ENCODE measurements at regions not wholly inside any gene's neighbourhood (a gene's known extent, or its start where the extent isn't known, plus 50 kb on each side); places are given as distances from the start of the nearest gene placed in this dataset.

DNA sequence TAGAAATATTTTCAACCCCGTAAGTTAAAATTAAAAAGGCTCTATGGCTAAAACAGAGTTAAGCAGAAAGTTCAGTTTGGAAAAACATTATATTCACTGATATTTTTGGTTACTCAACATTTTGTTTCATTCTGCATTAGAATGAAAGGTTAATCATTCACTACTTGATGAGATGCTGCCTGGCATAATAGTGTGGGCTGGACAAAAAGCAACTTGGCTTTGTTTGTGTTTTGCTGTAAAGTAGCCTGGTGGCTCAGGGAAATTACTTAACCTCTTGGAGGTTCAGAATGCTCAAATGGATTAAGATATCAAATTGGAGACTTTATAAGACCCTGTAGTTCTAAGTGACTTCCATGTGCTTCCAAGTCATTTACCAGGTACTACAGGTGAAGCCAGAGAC, 367.4 kb upstream of the TRPC7 start:
- no peaks in the 10 kb centered on the region for H3K79me2 ChIP-seq (ENCODE audit: insufficient read depth, low read length)
- H3K4me1 ChIP-seq (ENCODE audit: insufficient read depth, low read length, poor library complexity, severe bottlenecking): no peaks in the 10 kb centered on the region
- H3K9me2 ChIP-seq (replicated peaks; ENCODE audit: low read depth, low read length): no peaks in the 10 kb centered on the region
- H3K4me2 ChIP-seq (ENCODE audit: low read depth, low read length, poor library complexity, severe bottlenecking): no peak overlapping the region
- H2AFZ ChIP-seq (ENCODE audit: low read length): no peak overlapping the region
- no peaks in the 10 kb centered on the region for H3K27me3 ChIP-seq (ENCODE audit: insufficient read depth, low read length, poor library complexity, severe bottlenecking)
- H3K36me3 ChIP-seq (ENCODE audit: insufficient read depth, low read length): no peaks in the 10 kb centered on the region
- H3K4me3 ChIP-seq (ENCODE audit: low read length, poor library complexity, severe bottlenecking): no peak overlapping the region
- no peaks in the 10 kb centered on the region for H4K20me1 ChIP-seq (ENCODE audit: insufficient read depth, low read length, poor library complexity, severe bottlenecking)
- no peak overlapping the region for H3K9ac ChIP-seq (ENCODE audit: low read depth, low read length, poor library complexity, severe bottlenecking)
- H3K9me3 ChIP-seq (ENCODE audit: insufficient read depth, low read depth, low read length): no peaks in the 10 kb centered on the region
- TF ChIP-seq, protein P1, sequence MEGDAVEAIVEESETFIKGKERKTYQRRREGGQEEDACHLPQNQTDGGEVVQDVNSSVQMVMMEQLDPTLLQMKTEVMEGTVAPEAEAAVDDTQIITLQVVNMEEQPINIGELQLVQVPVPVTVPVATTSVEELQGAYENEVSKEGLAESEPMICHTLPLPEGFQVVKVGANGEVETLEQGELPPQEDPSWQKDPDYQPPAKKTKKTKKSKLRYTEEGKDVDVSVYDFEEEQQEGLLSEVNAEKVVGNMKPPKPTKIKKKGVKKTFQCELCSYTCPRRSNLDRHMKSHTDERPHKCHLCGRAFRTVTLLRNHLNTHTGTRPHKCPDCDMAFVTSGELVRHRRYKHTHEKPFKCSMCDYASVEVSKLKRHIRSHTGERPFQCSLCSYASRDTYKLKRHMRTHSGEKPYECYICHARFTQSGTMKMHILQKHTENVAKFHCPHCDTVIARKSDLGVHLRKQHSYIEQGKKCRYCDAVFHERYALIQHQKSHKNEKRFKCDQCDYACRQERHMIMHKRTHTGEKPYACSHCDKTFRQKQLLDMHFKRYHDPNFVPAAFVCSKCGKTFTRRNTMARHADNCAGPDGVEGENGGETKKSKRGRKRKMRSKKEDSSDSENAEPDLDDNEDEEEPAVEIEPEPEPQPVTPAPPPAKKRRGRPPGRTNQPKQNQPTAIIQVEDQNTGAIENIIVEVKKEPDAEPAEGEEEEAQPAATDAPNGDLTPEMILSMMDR (conservative IDR thresholded peaks at IDR 0.05; ENCODE audit: low read length): no peak
- TF ChIP-seq EZH2phosphoT487 (IDR thresholded peaks at IDR 0.05; ENCODE audit: borderline replicate concordance): no peak
- H3F3A ChIP-seq (ENCODE audit: low read depth): no peaks in the 10 kb centered on the region

DNA sequence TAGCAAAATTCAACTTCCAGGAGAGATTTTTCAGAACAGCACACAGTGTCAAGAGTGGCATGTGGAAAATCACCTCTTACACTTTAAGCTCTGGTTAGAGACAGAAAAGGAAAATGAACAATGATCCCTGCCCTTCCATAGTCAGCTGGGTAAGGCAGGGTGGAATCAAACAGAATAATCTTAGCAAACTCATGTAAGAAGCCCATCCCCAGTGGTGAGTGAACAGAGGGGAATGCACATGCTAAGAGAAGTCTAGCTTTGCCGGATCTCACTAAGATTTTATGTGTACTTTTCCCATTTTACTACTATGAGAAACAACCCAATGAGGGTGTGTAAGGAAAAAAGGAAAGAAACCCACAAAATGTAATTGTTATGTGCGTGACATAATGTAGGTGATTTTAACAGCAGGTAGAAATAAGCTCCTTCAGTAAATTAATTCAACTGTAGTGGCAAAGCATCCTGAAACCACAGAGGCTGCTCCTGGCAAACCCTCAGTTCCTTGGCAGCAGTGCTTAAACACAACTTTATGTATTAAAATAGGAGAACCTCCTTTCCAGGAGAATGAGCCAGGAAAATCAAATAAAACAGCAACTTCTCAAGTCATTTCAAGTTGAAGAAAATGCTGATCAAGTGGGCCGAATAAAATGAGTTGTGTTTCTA, 366.0 kb upstream of the TRPC7 start:
- no peak overlapping the region for H3K9ac ChIP-seq (ENCODE audit: low read depth, low read length, poor library complexity, severe bottlenecking)
- no peaks in the 10 kb centered on the region for H3K27me3 ChIP-seq (ENCODE audit: insufficient read depth, low read length, poor library complexity, severe bottlenecking)
- no peaks in the 10 kb centered on the region for H3K36me3 ChIP-seq (ENCODE audit: insufficient read depth, low read length)
- no peak overlapping the region for H3K4me3 ChIP-seq (ENCODE audit: low read length, poor library complexity, severe bottlenecking)
- no peak for TF ChIP-seq EZH2phosphoT487 (IDR thresholded peaks at IDR 0.05; ENCODE audit: borderline replicate concordance)
- TF ChIP-seq, protein P1 (conservative IDR thresholded peaks at IDR 0.05; ENCODE audit: low read length): no peak
- H2AFZ ChIP-seq (ENCODE audit: low read length): no peak overlapping the region
- no peaks in the 10 kb centered on the region for H3K4me1 ChIP-seq (ENCODE audit: insufficient read depth, low read length, poor library complexity, severe bottlenecking)
- H3K79me2 ChIP-seq (ENCODE audit: insufficient read depth, low read length): no peaks in the 10 kb centered on the region
- no peaks in the 10 kb centered on the region for H3K9me2 ChIP-seq (replicated peaks; ENCODE audit: low read depth, low read length)
- H4K20me1 ChIP-seq (ENCODE audit: insufficient read depth, low read length, poor library complexity, severe bottlenecking): no peaks in the 10 kb centered on the region
- no peaks in the 10 kb centered on the region for H3F3A ChIP-seq (ENCODE audit: low read depth)
- no peak overlapping the region for H3K4me2 ChIP-seq (ENCODE audit: low read depth, low read length, poor library complexity, severe bottlenecking)
- H3K9me3 ChIP-seq (ENCODE audit: insufficient read depth, low read depth, low read length): no peaks in the 10 kb centered on the region

DNA sequence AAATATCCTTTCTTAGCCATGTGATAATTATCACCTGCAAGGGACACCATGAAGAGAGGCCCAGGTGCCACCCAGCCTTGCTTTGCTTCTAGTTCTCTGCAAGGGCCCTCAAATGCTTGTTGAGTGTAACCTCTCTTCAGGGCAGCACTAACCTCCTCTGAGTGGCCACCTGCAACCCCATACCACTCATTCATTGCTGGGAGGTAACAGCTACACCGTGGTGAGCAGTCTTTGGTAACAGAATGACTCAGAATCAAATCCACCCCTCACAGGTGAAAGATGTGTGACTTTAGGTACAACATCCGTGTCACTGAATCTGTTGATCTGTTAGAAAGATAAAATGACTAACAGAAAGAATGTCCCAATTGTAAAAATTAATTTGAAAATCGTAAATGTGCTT, 365.1 kb upstream of the TRPC7 start:
- Histone ChIP-seq H3K79me2 (ENCODE audit: insufficient read depth, low read length) (no peaks in the 10 kb centered on the region), H3K9me3 (ENCODE audit: insufficient read depth, low read depth, low read length) (no peaks in the 10 kb centered on the region), H4K20me1 (ENCODE audit: insufficient read depth, low read length, poor library complexity, severe bottlenecking) (no peaks in the 10 kb centered on the region), H3F3A (ENCODE audit: low read depth) (no peaks in the 10 kb centered on the region), H3K4me2 (ENCODE audit: low read depth, low read length, poor library complexity, severe bottlenecking) (no peak overlapping the region), H2AFZ (ENCODE audit: low read length) (no peak overlapping the region), H3K4me3 (ENCODE audit: low read length, poor library complexity, severe bottlenecking) (no peak overlapping the region), H3K27me3 (ENCODE audit: insufficient read depth, low read length, poor library complexity, severe bottlenecking) (no peaks in the 10 kb centered on the region), H3K9me2 (replicated peaks; ENCODE audit: low read depth, low read length) (no peaks in the 10 kb centered on the region), H3K36me3 (ENCODE audit: insufficient read depth, low read length) (no peaks in the 10 kb centered on the region), H3K4me1 (ENCODE audit: insufficient read depth, low read length, poor library complexity, severe bottlenecking) (no peaks in the 10 kb centered on the region), H3K9ac (ENCODE audit: low read depth, low read length, poor library complexity, severe bottlenecking) (no peak overlapping the region)
- no peak for TF ChIP-seq EZH2phosphoT487 (IDR thresholded peaks at IDR 0.05; ENCODE audit: borderline replicate concordance)
- TF ChIP-seq, protein P1 (conservative IDR thresholded peaks at IDR 0.05; ENCODE audit: low read length): no peak

All from Loucy (cell line).